Liver (tissue), 3 donors: ENCODE measurements at regions not wholly inside any gene's neighbourhood (a gene's known extent, or its start where the extent isn't known, plus 50 kb on each side); places are given as distances from the start of the nearest gene placed in this dataset.

Experiments
- CTCF ChIP-seq: fragments of 150-350 bp; IDR thresholded peaks from 2 replicates; pipeline ENCODE4 v1.5.1; 2017; ENCODE audit warnings: improper control_type of control experiment, low read depth, low read length; ENCODE audit not compliant: missing input control
- FOXA1 ChIP-seq: IDR thresholded peaks from 2 replicates; pipeline ENCODE4 v1.6.1; 2016; ENCODE audit warnings: antibody characterized with exemption
- JUND ChIP-seq, 2 donors: IDR thresholded peaks; 2 replicates each; pipeline ENCODE4 v1.6.1; 2016; ENCODE audit warnings: antibody characterized with exemption in 2 of 2
- donor health status: healthy.
- donor health status: healthy.

GRCh38 chr2:51224790-51225189, 192.9 kb upstream of the NRXN1 start:
- TF ChIP-seq CTCF (no peak), JUND (IDR thresholded peaks at IDR 0.05) (no peak), FOXA1 (no peak)
